Effector CD4-positive, alpha-beta T cell (primary cell): ENCODE measurements at regions not wholly inside any gene's neighbourhood (a gene's known extent, or its start where the extent isn't known, plus 50 kb on each side); places are given as distances from the start of the nearest gene placed in this dataset.
A peak's percentile ranks its signal among the peaks of the same experiment; 100 is the strongest.
"Not testable (repeated sequence)": the region's sequence is repeated elsewhere in the genome, so short reads cannot be mapped to it uniquely, and the experiment has no call there.

Experiments
- DNase-seq: peaks from one replicate; pipeline ENCODE4 v3.0.0-alpha.2; 2020

DNA sequence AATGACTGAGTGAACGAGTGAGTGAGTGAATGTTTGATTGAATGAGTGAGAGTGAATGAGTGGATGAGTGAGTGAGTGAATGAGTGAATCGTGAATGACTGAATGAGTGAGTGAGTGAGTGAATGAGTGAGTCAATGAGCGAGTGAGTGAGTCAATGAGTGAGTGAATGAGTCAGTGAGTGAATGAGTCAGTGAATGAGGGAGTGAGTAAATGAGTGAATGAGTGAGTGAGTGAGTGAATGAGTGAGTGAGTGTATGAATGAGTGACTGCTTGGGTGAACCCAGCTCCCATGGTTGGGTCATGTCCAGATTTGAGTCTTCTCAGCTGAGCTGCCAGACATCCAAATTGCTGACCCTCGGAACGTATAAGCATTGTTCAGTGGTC lies 135.2 kb upstream of the ZNF469 start:
- DNase-seq, result not testable (repeated sequence)

DNA sequence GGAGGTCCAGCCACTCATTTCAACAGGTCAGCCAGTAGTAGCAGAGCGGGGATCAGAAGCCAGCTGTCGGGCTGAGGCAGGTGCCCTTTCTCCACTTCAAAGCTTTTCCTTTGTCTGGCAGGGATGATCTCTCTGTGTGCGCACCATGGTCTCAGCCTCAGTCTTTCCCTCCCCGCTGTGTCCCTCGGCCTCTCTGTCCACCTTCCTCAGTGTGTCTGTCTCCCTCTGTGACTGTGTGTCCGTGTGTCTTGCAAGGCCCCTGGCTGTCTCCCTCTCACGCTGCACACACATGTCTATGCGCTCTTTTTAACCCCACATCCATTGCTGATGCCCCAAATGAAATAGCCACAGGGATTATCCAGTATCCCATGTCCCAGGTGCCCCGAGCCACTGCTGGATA lies 134.0 kb upstream of the ZNF469 start:
- not testable (repeated sequence) for DNase-seq

DNA sequence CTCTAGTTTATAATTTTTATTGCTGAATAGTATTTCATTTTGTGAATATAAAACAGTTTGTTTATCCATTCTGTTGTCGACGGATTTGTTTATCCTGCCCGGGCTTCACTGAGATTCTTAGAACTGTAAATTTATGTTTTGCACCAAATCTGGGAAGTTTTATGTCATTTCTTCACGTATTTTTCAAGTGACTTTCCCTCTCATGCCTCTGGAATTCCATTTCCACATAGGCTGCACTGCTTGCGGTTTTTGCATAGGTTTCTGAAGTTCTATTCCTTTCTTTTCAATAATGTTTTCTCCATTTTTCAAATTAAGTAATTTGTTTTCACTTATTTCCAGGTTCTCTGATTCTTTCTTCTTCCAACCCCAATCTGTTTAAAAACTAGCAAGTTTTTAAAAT lies 132.4 kb upstream of the ZNF469 start:
- DNase-seq, result not testable (repeated sequence)

DNA sequence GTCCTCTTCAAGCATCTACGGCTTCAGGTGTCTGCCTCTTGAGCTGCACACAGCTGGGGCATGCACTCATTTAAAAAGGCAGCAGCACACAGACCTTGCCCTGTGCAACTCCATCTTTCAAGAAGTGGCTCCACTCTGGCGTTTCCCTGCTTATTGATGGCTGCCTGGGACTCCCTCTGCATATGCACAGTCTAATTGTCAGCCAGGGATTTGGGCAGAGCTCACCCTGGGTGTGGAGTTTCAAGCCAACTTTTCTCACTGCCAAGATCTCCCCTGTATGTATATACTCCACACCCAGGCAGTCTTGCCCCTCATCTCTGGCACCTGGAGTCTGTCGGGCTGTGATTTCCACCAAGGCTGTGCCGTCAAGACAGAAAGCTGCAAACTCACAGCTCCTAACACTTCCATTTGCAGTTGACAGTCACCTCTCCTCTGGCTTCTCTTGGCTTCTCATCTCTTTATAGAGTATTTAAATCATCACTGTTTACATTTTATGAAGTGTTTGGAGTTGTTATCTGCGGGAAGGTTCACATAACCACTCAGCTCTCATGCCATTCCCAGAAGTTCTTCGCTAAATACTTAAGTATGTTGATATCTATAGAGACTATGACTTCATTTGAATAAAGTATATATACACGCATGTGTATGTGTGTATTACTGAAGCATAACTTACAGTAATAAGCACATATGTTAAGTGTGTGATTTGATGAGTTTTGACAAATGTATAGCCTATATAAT lies 130.5 kb upstream of the ZNF469 start:
- not testable (repeated sequence) for DNase-seq

DNA sequence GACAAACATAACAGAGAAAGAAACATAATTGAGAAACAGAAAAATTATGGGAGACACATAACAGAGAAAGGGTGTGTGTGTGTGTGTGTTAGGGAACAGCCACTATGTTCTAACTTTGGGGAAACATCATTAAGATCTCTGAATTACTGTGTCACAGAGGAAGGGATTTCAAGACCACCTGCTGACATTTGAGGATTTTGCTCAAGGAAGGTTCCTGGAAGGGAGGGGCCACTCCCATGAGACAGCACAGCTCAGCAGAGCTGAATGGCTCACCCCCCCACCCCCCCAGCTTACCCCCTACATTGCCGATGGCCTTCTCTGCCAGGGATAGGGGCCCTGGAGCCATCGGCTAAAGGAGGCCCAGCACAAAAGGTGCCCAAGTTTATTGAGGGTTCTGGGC lies 124.6 kb upstream of the ZNF469 start:
- DNase-seq, result not testable (repeated sequence)

DNA sequence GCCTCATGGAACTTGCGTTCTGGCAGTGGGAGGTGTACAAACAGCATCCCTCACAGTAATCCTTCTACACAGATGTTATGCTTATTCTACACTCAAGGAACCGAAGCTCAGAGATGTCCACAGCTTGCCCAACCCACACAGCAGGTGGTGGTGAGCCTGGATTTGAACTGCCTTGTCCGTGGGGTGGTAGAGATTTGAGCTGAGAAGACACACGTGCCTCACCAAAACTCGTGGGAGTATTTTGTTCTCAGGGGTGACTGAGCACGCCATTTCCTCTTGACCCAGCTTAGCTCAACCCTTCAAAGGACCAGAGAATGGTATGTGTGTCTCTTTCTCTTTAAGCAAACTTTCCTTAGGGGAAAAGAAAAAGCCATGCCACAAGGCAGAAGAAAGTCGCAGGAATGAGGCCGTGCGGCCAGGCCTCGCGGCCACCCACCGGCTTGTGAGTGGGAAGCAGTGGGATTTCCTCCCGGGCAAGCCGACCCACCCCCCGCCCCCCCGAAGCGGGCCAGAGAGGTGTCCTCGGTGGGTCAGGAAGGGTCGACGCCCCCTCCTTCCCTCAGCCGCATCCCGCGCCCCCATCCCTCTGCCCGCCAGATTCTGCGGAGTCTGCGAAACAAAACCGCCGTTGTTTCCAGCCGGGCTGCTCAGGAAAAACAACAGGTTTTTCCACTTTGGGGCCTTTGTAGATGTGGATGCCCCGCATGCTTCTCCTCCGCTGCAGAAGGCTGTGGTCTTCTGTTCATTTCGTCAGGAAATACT lies 123.8 kb upstream of the ZNF469 start:
- not testable (repeated sequence) for DNase-seq

DNA sequence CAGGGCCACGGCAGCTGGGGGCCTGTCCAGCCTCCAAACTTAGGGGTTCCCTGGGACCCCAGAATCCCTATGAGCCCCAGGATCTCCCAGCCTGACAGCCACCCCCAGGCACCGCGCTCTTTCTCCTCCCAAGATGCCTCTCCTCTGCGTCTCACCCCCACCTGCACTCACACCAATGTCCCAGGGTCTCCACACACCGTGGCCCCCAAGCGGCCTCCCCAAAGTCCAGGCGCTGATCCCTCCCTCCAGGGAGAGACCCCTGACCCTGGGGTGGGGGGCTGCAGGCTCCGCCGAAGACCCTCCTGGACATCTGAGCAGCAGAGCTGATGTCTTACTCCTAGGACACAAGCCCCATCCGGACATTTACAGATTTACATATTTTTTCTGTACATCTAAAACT lies 123.2 kb upstream of the ZNF469 start:
- DNase-seq, result not testable (repeated sequence)

DNA sequence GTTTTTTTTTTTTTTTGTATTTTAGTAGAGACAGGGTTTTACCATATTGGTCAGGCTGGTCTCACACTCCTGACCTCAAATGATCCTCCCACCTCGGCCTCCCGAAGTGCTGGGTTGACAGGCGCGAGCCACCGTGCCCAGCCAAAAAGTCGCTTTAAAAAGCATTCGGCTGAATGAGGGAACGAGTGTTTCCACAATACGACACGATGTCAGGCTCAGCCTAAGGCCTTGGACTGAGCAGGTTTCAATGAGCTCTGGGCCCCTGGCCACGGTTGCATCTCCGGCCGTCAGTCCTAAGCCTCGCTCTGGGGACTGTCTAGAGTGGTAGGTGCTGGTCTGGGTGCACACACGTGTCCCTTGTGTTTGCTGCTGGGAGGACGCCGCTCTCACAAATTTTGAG lies 122.6 kb upstream of the ZNF469 start:
- DNase-seq, result not testable (repeated sequence)

DNA sequence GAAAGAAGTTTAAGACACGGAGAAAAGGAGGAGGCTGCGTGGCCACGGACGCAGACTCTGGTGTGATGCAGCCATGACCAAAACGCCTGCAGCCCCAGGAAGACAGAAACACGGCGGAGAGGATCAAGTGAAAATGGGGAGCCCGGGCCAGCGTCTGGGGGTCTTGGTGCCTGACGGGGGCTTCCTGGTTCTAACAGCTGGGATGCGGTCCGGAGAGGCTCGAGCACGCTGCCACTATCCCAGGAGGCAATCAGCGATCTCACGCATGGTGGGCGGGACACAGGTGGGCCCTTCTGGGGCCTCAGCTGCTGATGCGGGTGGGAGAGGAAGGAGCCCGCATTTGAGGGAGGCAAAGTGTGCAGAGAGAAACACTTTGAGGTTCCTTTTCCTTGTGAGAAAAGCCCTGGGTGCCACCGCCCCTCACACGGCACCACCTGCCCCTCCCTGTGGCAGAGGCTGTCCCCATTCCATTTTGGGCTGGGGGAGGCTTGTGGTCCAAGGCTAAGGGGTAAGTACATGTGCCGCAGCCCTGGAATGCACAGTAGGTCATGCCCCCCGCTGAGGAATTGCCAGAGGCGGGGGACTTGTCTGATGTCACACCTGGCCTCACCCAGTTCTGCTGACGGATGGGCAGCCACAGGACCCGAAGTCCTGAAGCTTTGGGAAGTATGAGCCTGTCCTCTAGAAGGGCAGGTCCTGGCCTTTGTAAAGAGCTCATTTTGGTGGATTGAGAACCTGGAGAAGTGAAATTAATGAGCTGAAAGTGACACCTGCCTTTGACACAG lies 121.7 kb upstream of the ZNF469 start:
- DNase-seq, result not testable (repeated sequence)

DNA sequence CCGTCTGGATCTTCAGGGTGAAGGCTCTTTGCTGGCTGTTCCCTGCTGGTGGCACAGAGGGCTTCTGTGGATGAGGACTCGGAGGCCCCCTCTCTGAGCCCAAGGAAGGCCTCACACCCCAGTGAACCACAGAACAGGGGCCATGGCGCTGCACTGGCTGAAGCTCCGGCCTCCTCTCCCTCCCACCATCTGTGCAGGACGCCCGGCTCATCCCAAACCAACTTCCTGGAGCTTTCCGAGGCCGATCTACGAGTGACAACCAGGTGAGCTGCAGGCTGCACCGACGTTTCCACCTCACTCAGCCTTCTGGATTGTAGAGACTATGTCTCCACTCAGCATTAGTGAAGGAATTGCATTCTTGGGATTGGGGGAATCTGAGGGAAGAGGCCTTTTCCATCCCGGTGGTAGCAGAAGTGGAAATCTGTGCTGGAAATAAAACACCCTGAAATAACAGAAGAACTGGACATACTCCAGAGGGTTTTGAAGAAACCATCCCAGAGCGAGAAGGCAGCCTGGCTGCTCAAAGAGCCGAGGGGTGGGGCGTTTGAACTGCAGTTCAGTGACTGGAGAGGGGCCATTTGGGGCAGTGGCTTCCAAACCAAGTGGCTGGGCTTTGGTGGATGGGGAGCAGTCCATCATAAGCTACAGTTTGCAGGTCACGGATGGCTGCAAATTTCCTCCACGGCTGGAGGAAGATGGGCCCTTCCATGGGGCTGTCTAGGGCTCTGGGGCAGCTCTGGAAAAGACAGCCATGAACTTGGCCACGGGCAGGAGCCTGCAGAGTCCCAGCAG lies 120.7 kb upstream of the ZNF469 start:
- DNase-seq, result not testable (repeated sequence)

DNA sequence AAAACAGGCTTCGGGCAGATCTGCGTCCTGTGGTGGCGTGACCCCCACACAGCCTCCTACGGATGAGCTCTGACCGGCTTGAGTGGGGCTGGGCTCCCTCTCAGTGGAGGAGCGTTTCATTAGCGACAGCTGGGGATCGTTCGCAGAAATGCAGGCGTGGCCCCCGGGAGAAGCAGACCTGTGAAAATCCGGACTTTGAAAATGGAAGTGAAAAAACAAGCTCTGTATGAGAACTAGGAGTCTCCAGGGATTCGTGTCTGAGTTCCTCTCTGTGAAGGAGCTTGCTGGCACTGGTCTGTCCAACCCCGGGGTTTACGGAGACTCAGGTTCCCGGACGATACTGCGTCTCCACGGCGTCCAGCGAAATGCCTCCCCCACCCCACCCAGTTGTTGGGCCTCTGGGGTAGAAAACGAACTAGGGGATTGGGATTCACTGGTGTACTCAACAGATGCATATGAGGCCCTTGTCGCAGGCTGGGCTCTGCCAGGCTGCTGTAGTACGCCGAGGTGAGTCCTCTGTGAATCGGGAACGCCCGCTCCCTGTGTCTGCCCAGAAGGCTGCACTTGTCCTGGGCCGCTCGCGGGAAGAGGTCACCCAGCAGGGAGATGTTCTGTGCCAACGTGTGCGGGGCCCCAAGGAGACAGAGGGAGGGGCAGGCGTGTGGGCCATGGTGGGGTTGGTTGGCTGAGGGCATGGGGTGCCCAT lies 119.7 kb upstream of the ZNF469 start:
- not testable (repeated sequence) for DNase-seq

DNA sequence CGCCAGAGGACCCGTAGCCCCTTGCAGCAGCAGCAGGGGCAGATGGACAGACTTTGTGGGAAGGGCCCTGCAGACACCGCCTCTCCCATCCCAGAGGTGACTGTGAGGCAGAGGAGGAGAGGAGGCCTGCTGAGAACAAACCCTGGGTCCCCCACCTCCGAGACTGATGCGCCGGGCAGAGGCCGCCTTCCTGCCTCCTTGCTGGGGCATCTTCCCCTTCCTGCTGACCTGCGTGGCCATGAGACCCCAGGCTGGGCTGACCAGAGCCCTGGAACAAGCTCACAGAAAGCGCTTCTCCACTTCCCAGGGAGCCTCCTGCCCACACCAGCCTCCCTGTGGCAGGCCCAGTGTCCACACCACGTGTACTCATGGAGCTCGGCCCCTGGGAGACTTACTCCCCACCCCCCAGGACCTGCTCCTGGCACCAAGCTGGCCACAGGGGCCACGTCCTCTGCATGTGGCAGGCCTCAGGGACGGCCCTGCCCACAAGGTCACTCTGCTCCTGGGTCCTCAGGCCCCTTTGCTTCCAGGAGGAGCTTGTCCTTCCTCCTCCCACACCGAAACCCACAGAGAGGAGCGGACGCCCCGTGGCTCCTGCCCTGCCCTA lies 119.0 kb upstream of the ZNF469 start:
- DNase-seq, result not testable (repeated sequence)

DNA sequence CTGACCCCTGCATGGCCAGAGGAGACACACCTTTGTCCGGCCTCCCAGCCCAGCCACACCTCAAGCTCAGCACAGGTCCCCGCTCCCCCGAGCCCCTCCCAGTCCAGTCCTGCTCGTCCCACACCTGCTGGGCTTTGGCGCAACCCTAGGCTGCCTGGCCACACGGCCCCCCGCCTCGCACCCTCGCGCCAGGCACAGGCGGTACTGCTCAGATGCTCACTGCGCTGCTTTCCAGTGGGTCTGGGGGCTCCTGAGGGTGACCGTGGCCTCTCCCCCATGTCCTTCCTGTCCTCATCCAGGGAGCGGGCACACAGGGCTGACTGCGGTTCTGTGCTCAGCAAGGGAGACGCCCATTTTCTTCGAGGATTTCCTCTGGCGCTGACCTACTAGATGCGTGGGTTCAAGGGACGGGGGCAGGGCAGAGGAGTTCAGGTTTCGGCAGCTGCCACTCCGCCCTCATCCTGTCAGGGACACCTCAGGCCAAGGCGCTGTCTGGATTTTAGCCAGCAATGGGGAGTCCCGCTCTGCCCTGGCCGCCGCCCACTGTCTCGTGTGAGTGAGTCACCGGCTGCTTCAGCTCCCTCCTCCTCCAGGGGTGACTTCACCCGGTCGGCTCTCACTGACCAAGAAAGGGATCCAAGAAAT lies 118.0 kb upstream of the ZNF469 start:
- peak; percentile 11 for DNase-seq

DNA sequence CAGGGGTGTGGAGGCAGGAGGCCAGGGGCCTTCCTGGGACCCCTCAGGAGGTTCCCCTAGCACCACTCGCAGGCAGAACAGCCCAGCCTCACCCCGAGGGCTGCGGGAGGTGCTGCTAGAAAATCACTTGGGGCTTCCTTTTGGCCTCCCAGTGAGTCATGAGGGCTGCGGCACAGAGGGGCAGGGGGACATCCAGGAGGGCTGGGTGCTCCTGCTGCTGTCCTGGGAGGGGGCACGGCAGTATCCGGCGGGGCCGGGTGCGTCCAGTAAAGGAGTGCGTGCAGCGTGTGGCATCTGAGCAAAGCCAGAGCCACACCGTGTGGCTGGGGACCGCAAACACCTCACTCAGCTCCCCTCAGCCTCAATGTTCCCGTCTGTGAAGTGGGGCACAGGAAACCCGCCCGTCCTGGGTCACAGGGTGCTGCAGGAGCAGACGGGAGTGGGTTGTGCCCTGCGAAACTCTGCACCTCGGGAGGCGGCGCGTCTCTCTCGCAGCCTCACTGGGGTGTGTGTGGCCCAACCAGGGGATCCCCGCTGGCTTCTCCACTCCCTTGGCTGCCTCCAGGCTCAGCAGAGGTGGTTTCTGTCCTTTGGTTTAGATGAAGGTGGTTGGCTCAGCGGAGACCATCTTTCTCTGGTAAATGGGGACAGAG lies 117.3 kb upstream of the ZNF469 start:
- not testable (repeated sequence) for DNase-seq

DNA sequence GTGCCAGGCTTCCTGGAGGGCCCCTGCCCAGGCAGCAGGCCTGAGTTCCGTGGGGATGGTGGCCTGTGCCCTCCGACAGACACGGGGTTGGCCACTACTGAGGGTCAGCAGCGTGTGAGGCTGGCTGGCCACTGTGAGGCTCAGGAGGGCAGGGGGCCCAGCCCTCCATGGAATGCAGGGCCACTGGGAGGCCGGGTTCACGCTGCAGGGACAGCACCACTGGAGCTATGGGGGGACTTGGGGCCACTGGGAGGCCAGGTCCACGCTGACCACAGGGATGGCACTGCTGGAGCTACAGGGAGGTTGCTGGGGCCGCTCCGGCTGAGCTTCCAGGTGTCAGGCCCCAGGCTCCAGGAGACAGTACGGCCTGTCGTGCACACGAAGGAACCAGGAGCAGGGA lies 116.7 kb upstream of the ZNF469 start:
- not testable (repeated sequence) for DNase-seq

DNA sequence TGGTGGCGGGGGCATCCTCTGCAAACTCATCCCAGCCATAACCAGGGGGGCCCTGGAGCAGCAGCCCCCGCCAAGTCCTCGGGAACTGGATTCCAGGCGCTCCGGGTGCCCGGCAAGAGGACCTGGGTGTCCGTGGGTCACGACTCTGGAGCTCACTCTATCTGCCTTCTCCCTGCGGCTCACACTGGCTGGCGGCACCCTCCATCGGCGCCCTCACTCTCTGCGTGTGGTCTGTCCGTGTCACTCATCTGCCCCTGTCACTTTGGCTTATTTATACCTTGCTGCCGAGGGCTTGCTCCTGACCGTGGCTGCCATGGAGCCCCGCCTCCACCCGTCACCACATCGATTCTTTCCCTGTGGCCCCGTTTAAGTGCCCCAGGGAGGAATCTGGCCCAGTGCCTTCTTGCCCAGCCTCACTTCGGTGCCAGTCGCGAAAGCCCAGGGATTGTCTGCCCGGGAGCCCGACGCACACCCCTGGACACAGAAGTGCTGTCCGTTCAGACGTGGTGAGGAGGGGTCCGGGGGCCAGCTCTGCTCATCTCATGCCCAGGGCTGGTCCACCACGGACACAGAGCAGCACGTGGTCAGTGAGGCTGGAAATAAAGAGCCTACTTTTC lies 115.7 kb upstream of the ZNF469 start:
- DNase-seq, result not testable (repeated sequence)

DNA sequence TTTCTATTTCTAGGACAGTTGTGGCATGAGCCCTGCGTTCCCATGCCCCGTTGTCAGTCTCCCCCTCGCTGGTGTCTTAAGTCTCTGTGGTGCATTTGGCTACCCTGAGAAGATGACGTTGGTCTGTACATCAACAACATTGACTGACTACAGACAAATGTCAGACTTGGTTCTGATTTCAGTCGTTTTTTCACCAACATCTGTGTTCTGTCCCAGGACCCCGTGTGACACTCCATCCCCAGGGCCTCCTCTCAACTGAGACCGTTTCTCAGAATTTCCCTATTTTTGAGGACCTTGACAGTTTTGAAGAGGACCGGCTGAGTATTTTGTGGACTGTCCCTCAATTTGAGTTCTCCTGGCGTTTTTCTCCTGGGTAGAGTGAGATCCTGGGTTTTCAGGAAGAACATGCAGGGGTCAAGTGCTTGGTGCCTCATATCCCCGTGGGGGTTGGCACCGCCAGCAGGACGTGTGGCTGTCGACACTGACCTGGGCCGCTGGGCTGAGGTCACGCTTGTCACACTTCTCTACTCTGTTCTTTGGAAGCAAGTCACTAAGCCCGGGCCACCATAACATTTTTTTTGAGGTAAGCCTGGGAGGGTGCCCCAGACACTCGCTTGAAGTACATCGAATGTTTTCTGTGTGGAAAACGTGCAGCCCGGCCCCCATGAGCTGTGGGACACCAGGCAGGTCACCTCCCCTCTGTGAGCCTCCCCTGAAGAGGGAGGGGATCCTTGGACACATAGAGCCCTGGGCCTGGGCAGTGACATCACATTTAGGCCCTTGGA lies 114.4 kb upstream of the ZNF469 start:
- DNase-seq, result not testable (repeated sequence)

DNA sequence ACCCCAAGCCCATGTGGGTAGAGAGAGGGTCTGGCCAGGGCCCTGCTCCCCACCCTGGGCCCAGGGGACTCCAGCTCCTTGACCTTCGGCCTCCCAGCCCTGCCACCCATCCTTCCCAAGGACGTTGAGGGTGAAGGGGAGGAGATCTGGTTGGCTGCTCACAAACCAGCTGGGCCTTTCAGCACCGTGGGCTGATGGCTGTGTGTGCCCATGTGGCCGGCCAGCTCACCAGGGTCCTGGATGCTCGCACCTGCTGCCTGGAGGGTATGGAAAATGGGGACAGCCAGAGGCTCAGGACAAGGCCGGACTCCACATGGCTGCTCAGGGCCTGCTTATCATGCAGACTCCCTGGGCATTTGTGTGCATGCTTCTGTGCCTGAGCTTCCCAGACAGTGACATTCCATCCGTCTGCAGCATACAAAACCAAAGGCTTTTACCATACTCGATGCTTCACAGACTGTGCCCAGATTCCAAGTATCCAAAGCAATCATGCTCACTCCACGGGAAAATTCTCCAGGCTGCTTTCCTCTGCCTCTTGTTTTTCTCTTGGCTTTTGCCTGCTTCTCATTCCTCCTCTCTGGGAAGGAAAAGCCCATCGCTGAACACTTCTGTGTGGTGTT lies 112.5 kb upstream of the ZNF469 start:
- DNase-seq, result not testable (repeated sequence)

DNA sequence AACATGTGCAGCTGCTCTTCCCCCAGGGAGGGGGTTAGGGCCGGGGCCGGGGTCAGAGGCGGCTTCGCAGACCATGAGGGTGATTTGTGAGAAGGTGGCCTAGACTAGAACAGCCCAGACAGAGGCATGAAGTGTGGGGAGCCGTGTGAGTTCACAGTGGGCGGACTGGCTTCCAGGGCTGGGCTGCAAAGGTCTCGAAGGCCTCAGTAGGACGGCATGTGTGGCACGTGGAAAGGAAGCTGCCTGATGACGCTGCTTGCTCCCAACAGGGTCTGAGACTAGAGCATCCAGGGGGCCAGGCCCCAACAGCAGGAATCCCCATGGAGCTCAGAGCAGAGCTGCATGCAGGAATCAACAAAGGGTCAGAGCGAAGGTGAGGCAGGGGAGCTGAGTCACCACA lies 111.5 kb upstream of the ZNF469 start:
- DNase-seq, result not testable (repeated sequence)
